Superior temporal gyrus (tissue), 1 donor: ENCODE measurements at regions not wholly inside any gene's neighbourhood (a gene's known extent, or its start where the extent isn't known, plus 50 kb on each side); places are given as distances from the start of the nearest gene placed in this dataset.

ENCODE experiments used
- DNase-seq: peaks from one replicate; pipeline ENCODE4 v3.0.0-alpha.2; 2016; ENCODE audit errors: extremely low spot score

DNA sequence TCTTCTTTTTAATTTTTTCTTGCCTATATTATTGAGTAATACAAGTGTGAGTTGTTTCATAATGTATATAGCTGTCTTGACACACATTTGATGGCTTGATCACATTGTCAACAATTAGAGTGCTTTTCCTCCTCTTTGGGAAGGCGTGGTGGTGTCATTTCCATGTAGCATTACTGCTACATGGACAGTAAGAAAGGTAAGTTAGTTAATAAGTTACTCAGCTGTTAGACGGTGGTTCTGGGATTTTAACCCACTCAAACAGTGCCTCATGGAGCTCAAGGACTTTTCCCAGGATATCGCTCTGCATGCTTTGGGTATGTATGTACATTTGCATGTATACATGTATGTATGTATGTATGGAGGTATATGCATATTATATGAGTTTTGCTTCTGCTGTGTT lies 94.6 kb downstream of the HAPSTR1 start:
- no peak for DNase-seq

DNA sequence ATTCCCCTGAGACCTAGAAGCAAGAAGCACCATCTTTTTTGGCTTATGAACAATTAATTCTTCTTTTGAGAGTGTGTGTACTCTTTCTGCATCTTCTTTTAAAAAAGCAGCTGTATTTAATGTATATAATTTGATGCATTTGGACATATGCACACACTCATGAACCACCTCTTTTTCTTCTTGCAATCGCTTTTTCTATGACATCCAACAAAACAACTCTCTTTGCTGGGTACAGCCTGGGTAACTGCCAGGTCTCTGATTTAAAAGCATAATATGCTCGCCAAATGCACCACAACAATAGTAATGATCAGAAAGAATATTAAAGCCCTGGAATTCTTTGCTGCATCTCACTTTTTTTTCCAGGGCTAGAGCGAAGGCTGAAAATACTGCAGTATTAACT lies 97.3 kb downstream of the HAPSTR1 start:
- no peak for DNase-seq

DNA sequence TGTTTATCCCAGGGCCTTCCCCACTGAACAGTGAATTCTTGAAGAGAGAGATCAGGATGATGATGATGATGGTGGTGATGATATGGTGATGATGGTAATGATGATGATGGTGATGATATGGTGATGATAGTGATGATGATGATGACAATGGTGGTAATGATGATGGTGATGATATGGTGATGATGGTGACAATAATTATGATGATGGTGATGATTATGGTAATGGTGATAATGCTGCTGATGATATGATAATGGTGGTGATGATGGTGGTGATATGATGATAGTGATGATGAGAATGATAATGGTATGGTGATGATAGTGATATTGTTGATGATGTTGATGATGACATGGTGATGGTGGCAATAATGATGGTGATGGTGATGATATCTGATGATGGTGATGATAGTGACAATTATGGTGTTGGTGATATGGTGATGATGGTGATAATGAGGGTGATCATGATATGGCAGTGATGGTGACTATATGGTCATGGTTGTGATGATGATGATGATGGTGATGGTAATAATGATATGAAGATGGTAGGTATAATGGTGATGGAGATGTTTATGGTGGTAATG lies 99.9 kb downstream of the HAPSTR1 start:
- DNase-seq, result no peak

DNA sequence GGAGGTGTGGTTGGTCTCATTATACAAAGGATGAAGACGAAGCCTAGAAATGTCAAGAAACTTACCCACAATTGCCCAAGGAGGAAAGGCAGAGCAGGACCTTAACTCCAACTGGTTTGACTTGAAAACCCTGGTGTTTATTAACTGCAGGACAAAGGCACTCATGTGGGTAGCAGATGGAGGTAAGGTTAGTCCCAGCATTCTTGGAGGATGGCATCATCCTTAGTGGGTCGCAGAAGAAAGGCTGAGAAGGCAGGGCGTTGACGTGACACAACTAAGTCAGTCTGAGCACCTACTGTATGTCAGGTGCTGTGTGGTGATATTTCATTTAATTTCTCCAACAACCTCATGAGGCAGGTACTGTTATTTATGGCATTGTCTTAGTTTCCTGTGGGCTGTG lies 101.3 kb downstream of the HAPSTR1 start:
- DNase-seq, result no peak

DNA sequence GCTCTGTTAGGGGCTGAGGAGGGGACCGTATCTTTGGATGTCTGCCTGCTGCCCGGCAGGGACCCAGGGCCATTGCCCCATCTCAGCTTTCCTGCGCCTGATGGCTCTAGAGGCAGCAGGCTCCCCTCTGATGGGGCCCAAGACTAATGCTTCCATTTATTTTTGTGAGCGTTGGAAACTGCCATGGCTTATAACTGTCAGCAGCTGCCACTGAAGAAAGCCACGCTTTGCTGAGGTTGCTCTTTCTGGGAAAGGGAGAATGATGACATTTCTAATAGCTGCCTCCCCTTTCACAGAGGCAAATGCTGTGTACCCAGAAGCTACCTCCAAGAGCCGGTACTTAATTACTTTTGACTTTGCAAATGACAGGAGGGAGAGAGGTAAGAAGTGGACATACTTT lies 103.8 kb downstream of the HAPSTR1 start:
- no peak for DNase-seq

DNA sequence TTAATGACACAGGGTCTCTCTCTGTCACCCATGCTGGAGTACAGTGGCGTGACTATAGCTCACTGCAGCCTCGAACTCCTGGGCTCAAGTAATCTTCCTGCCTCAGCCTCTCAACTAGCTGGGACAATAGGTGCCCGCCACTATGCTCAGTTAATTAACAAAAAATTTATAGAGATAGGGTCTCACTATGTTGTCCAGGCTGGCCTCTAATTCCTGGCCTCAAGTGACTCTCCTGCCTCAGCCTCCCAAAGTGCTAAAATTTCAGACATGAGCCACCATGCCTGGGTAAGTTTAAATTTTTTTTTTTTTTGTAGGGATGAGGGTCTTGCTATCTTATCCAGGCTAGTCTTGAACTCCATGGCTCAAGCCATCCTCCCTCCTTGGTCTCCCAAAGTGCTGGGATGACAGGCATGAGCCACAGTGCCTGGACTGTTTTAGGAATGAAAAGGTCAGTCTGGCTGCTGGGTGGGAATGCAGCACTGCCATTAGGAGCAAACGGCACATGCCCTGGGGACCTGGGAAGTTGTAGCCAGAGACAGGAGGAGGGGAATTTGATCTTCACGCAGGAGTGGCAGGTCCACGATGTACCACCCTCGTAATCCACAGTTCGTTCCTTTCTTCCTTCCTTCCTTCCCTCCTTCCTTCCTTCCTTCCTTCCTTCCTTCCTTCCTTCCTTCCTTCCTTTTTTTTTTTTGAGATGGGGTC lies 106.7 kb downstream of the HAPSTR1 start:
- no peak for DNase-seq

- DNase-seq, result no peak
These were observed 107.9 kb downstream of the HAPSTR1 start for GRCh38 chr16:9199311-9199710.

GRCh38 chr16:9199751-9200150 lies 108.3 kb downstream of the HAPSTR1 start:
- no peak for DNase-seq

- DNase-seq, result no peak
These were observed 112.5 kb downstream of the HAPSTR1 start for GRCh38 chr16:9203956-9204355.

- no peak for DNase-seq
These were observed 114.2 kb downstream of the HAPSTR1 start for GRCh38 chr16:9205661-9206060.

GRCh38 chr16:9206156-9206555 lies 114.7 kb downstream of the HAPSTR1 start:
- no peak for DNase-seq

DNA sequence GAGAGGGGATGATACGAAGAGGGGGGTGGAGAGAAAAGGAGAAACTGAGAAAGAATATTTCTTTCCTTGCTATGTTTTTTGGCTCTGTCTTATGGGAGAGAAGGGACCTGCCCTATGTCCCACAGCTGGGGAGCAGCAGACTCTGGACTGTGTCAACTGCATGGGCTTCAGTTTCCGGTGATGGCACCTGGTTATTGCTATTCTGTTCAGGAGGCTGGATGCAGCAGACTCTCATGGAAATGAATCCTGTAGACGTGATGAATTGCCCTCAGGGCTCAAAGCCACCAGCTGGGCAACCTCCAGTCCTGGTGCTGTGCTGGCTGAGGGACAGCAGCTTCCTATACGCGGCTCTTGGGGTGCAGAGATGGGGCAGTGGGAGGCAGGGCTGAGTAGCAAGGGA lies 121.2 kb downstream of the HAPSTR1 start:
- DNase-seq, result no peak

- DNase-seq, result peak; percentile 49
These were observed 128.4 kb downstream of the HAPSTR1 start for GRCh38 chr16:9219813-9220212.

DNA sequence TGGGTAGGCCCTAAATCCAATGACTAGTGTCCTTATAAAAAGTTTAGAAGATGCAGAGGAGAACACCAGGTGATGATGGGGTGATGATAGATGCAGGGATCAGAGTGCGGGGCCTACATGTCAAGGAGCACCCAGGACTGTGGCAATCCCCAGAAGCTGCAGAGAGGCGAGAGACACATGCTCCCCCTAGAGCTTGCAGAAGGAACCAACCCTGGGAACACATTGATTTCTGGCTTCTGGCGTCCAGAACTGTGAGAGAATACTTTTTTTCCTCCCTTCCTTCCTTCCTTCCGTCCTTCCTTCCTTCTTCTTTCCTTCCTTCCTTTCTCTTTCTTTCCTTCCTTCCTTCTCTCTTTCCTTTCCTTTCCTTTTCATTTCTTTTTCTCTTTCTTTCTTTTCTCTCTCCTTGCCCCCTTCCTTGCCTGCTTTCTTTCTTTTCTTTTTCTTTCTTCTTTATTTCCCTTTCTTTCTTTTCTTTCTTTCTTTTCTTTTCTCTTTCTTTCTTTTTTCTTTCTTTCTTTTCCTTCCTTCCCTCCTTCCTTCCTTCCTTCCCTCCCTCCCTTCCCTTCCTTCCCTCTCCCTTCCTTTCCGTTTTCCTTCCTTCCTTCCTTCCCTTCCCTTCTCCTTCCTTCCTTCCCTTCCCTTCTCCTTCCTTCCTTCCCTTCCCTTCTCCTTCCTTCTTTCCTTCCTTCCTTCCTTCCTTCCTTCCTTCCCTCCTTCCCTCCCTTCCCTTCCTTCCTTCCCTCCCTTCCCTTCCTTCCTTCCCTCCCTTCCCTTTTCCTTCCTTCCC lies 134.3 kb downstream of the HAPSTR1 start:
- peak; percentile 73 for DNase-seq

DNA sequence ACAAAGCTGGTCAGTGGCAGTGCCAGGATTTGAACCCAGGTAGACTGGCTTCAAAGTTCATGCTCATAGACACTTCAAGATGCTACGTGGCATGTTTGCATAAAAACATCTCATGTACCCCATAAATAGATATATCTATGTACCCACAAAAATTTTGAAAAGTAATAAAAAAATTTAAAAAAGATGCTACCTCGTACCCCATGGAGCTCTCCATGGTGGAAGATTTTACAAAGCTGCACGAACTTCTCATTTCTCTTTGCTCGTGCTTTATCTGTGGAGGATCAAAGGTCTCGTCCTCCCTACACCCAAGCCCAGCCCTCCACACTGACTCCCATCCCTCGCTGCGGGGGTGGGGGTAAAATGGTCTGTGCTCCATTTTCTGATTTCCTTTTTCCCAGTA lies 135.5 kb downstream of the HAPSTR1 start:
- DNase-seq, result no peak

- no peak for DNase-seq
These were observed 139.6 kb downstream of the HAPSTR1 start for GRCh38 chr16:9231039-9231438.

DNA sequence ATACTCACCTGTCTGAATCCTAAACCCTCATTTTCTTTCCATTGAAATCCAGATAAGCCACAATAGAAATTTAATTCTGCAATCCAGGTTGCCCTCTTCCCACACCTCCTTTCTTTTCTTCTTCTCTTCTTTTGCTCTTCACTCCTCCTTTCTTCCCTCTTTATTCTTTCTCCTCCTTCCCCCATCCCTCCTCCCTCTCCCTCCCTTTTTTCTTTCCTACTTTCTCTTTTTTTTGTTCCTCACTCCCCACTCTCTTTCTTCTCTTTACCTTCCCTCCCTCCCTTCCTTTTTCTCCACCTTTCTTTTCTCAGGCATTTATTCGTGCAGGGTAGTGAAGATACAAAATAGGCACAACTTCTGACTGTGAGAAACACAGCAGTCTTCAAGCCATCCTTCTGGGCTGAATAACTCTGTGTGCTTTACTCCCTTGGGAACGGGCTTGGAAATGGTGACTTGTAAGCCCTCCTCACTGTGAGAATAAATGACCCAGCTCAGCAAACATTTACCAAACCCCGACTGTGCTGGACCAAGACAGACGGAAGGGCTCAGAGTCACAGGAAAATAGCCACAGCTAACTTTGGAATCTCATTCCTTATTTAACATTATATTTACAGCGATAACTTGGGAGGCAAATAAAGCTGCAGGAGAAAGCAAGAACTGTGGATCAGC lies 140.8 kb downstream of the HAPSTR1 start:
- DNase-seq, result no peak

GRCh38 chr16:9235867-9236266 lies 144.4 kb downstream of the HAPSTR1 start:
- no peak for DNase-seq

DNA sequence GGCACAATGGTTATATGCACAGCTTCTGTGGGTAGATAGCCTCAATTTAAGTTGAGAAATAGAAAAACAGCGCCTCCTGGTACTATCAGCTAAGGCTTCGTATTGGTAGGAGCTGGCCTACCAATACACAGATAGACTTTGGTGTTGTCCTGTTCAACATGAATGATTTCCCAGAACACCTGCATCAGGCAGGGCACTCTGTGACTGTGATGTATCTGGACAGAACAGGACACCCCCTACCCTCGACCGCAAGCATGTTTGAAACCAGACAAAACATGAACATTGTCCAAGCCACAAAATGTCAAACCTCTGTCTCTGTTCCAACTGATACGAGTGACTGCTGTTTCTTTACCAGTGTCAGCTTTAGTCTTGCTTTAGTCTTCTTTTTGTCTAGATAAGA lies 144.9 kb downstream of the HAPSTR1 start:
- DNase-seq, result no peak

DNA sequence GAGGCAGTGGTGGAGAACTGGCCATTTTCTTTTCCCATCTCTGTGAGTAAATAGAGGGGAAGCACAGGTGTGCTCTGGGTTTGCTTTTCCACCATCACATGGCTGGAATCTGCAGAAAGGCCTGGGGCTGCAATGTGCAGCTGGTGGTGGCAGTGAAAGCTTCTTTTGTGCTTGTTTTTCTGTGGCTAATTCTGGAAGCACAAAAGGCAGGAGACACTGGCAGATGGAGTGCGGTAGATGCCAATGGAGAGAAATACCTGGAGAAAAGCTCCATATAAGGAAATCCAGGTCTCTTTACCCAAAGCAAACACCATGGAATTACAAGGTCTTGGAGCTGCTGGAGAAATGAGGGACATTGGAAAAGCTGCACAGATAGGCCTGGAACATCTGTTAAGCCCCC lies 146.9 kb downstream of the HAPSTR1 start:
- DNase-seq, result no peak

DNA sequence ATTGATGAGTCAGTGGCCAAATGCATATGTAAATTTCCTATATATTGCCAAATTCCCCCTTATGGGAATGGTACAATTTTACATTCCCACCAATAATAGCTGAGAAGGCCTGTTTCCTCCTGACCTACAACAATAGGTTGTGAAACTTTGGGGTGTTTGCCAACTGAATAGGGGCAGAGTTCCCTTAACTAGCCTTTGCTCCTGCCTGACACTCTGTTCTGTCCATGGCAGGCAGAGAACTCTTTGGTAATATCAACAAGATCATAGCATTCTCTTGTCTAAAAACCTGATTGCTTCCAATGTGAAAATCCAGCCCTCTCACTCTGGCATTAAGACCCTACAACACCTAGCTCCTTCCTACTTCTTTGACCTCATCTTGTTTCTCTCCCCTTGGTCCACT lies 149.7 kb downstream of the HAPSTR1 start:
- no peak for DNase-seq

GRCh38 chr16:9248162-9248561 lies 156.7 kb downstream of the HAPSTR1 start:
- DNase-seq, result no peak

- no peak for DNase-seq
These were observed 158.1 kb downstream of the HAPSTR1 start for GRCh38 chr16:9249534-9249933.
